Activated naive CD4-positive, alpha-beta T cell treated with anti-CD3 and anti-CD28 coated beads, Interleukin-2, amount 50 U/mL, for 24 hours (primary cell): ENCODE measurements at regions not wholly inside any gene's neighbourhood (a gene's known extent, or its start where the extent isn't known, plus 50 kb on each side); places are given as distances from the start of the nearest gene placed in this dataset.

Experiments
- H3K27ac Mint-ChIP-seq: one replicate; pipeline ENCODE4 v1.8.0; 2021; ENCODE audit warnings: mild to moderate bottlenecking, mixed read lengths
- H3K27me3 Mint-ChIP-seq: one replicate; pipeline ENCODE4 v1.8.0; 2021; ENCODE audit warnings: mixed read lengths
- H3K36me3 Mint-ChIP-seq: one replicate; pipeline ENCODE4 v1.8.0; 2021; ENCODE audit warnings: mixed read lengths
- H3K4me1 Mint-ChIP-seq: one replicate; pipeline ENCODE4 v1.8.0; 2021; ENCODE audit warnings: mixed read lengths
- H3K4me3 Mint-ChIP-seq: one replicate; pipeline ENCODE4 v1.8.0; 2021; ENCODE audit warnings: mild to moderate bottlenecking, mixed read lengths
- H3K9me3 Mint-ChIP-seq: one replicate; pipeline ENCODE4 v1.8.0; 2021; ENCODE audit warnings: mixed read lengths

GRCh38 chr11:27874998-27875830, 175.0 kb upstream of the BDNF start:
- no peaks in the 10 kb centered on the region for H3K4me1 Mint-ChIP-seq
- no peaks in the 10 kb centered on the region for H3K9me3 Mint-ChIP-seq
- no peaks in the 10 kb centered on the region for H3K36me3 Mint-ChIP-seq
- H3K27ac Mint-ChIP-seq, result no peak overlapping the region
- H3K27me3 Mint-ChIP-seq, result peaks cover 5% of the 10 kb centered on the region
- no peak overlapping the region for H3K4me3 Mint-ChIP-seq

- Mint-ChIP-seq H3K4me3 (no peak overlapping the region), H3K4me1 (no peaks in the 10 kb centered on the region), H3K27me3 (peaks cover 5% of the 10 kb centered on the region), H3K9me3 (no peaks in the 10 kb centered on the region), H3K27ac (no peak overlapping the region), H3K36me3 (no peaks in the 10 kb centered on the region)
Measured at GRCh38 chr11:27873664-27874063, 173.4 kb upstream of the BDNF start.

- H3K4me1 Mint-ChIP-seq, result no peaks in the 10 kb centered on the region
- no peak overlapping the region for H3K4me3 Mint-ChIP-seq
- H3K27ac Mint-ChIP-seq, result no peak overlapping the region
- H3K9me3 Mint-ChIP-seq, result no peaks in the 10 kb centered on the region
- peaks cover 3% of the 10 kb centered on the region for H3K27me3 Mint-ChIP-seq
- H3K36me3 Mint-ChIP-seq, result no peaks in the 10 kb centered on the region
Measured at GRCh38 chr11:27871056-27871455, 170.8 kb upstream of the BDNF start.

GRCh38 chr11:27869701-27870100, 169.4 kb upstream of the BDNF start:
- Mint-ChIP-seq H3K27ac (no peak overlapping the region), H3K36me3 (no peaks in the 10 kb centered on the region), H3K27me3 (peaks cover 6% of the 10 kb centered on the region), H3K4me3 (no peak overlapping the region), H3K9me3 (no peaks in the 10 kb centered on the region), H3K4me1 (no peaks in the 10 kb centered on the region)

GRCh38 chr11:27868709-27869108, 168.5 kb upstream of the BDNF start:
- H3K4me1 Mint-ChIP-seq, result no peaks in the 10 kb centered on the region
- no peak overlapping the region for H3K27ac Mint-ChIP-seq
- H3K4me3 Mint-ChIP-seq, result no peak overlapping the region
- no peaks in the 10 kb centered on the region for H3K36me3 Mint-ChIP-seq
- H3K9me3 Mint-ChIP-seq, result no peaks in the 10 kb centered on the region
- peaks cover 4% of the 10 kb centered on the region for H3K27me3 Mint-ChIP-seq

GRCh38 chr11:27868226-27868625, 168.0 kb upstream of the BDNF start:
- Mint-ChIP-seq H3K4me1 (no peaks in the 10 kb centered on the region), H3K27me3 (peaks cover 4% of the 10 kb centered on the region), H3K9me3 (no peaks in the 10 kb centered on the region), H3K36me3 (no peaks in the 10 kb centered on the region), H3K4me3 (no peak overlapping the region), H3K27ac (no peak overlapping the region)

GRCh38 chr11:27865105-27865504, 164.8 kb upstream of the BDNF start:
- H3K27me3 Mint-ChIP-seq, result peaks cover 2% of the 10 kb centered on the region
- H3K4me3 Mint-ChIP-seq, result no peak overlapping the region
- no peak overlapping the region for H3K27ac Mint-ChIP-seq
- no peaks in the 10 kb centered on the region for H3K9me3 Mint-ChIP-seq
- no peaks in the 10 kb centered on the region for H3K4me1 Mint-ChIP-seq
- H3K36me3 Mint-ChIP-seq, result no peaks in the 10 kb centered on the region

GRCh38 chr11:27864611-27865010, 164.4 kb upstream of the BDNF start:
- Mint-ChIP-seq H3K27ac (no peak overlapping the region), H3K27me3 (peaks cover 2% of the 10 kb centered on the region), H3K9me3 (no peaks in the 10 kb centered on the region), H3K4me1 (no peaks in the 10 kb centered on the region), H3K4me3 (no peak overlapping the region), H3K36me3 (no peaks in the 10 kb centered on the region)

- H3K9me3 Mint-ChIP-seq, result no peaks in the 10 kb centered on the region
- H3K4me3 Mint-ChIP-seq, result no peak overlapping the region
- H3K27me3 Mint-ChIP-seq, result peaks cover 2% of the 10 kb centered on the region
Measured at GRCh38 chr11:27864091-27864491, 163.8 kb upstream of the BDNF start.

GRCh38 chr11:27863637-27864036, 163.4 kb upstream of the BDNF start:
- Mint-ChIP-seq H3K4me3 (no peak overlapping the region), H3K4me1 (no peaks in the 10 kb centered on the region), H3K27ac (no peak overlapping the region), H3K27me3 (peaks cover 2% of the 10 kb centered on the region), H3K9me3 (no peaks in the 10 kb centered on the region), H3K36me3 (no peaks in the 10 kb centered on the region)

More at GRCh38 chr11:27864091-27864491, 163.8 kb upstream of the BDNF start:
- Mint-ChIP-seq H3K4me1 (no peaks in the 10 kb centered on the region), H3K36me3 (no peaks in the 10 kb centered on the region), H3K27ac (no peak overlapping the region)

- Mint-ChIP-seq H3K27me3 (peaks cover 2% of the 10 kb centered on the region), H3K4me3 (no peak overlapping the region), H3K27ac (no peak overlapping the region), H3K4me1 (no peaks in the 10 kb centered on the region), H3K9me3 (no peaks in the 10 kb centered on the region), H3K36me3 (no peaks in the 10 kb centered on the region)
Measured at GRCh38 chr11:27861706-27862430, 161.6 kb upstream of the BDNF start.

- Mint-ChIP-seq H3K9me3 (no peaks in the 10 kb centered on the region), H3K4me3 (no peak overlapping the region), H3K4me1 (no peaks in the 10 kb centered on the region), H3K27me3 (peaks cover 2% of the 10 kb centered on the region), H3K36me3 (no peaks in the 10 kb centered on the region), H3K27ac (no peak overlapping the region)
Measured at GRCh38 chr11:27860811-27861210, 160.6 kb upstream of the BDNF start.

- Mint-ChIP-seq H3K27ac (no peak overlapping the region), H3K36me3 (no peaks in the 10 kb centered on the region), H3K9me3 (no peaks in the 10 kb centered on the region), H3K4me1 (no peaks in the 10 kb centered on the region), H3K4me3 (no peak overlapping the region), H3K27me3 (no peaks in the 10 kb centered on the region)
Measured at GRCh38 chr11:27858866-27859265, 158.6 kb upstream of the BDNF start.

GRCh38 chr11:27857588-27857987, 157.3 kb upstream of the BDNF start:
- Mint-ChIP-seq H3K4me3 (no peak overlapping the region), H3K27me3 (no peaks in the 10 kb centered on the region), H3K9me3 (no peaks in the 10 kb centered on the region), H3K4me1 (no peaks in the 10 kb centered on the region), H3K36me3 (no peaks in the 10 kb centered on the region), H3K27ac (no peak overlapping the region)

- Mint-ChIP-seq H3K4me1 (no peaks in the 10 kb centered on the region), H3K9me3 (no peaks in the 10 kb centered on the region), H3K36me3 (no peaks in the 10 kb centered on the region), H3K27ac (no peak overlapping the region), H3K4me3 (no peak overlapping the region), H3K27me3 (no peaks in the 10 kb centered on the region)
Measured at GRCh38 chr11:27857014-27857413, 156.8 kb upstream of the BDNF start.

GRCh38 chr11:27848423-27848822, 148.2 kb upstream of the BDNF start:
- Mint-ChIP-seq H3K4me1 (no peaks in the 10 kb centered on the region), H3K27ac (no peak overlapping the region), H3K27me3 (no peaks in the 10 kb centered on the region), H3K4me3 (no peak overlapping the region), H3K9me3 (peaks cover 10% of the 10 kb centered on the region), H3K36me3 (no peaks in the 10 kb centered on the region)
